KBM-7 (cell line): ENCODE measurements at regions not wholly inside any gene's neighbourhood (a gene's known extent, or its start where the extent isn't known, plus 50 kb on each side); places are given as distances from the start of the nearest gene placed in this dataset.
"Not testable (repeated sequence)": the region's sequence is repeated elsewhere in the genome, so short reads cannot be mapped to it uniquely, and the experiment has no call there.

ENCODE experiments used
- DNase-seq: peaks from one replicate; pipeline ENCODE4 v3.0.0-alpha.2; 2015
- in situ Hi-C: fragments of 300-500 bp; cut with MboI; formaldehyde crosslinking; loops from 2 replicates; pipeline ENCODE4 v1.14.3; 2020; ENCODE audit warnings: low sequenced_read_pairs, low pct_unique_long_range_greater_than_20kb, mixed read lengths

DNA sequence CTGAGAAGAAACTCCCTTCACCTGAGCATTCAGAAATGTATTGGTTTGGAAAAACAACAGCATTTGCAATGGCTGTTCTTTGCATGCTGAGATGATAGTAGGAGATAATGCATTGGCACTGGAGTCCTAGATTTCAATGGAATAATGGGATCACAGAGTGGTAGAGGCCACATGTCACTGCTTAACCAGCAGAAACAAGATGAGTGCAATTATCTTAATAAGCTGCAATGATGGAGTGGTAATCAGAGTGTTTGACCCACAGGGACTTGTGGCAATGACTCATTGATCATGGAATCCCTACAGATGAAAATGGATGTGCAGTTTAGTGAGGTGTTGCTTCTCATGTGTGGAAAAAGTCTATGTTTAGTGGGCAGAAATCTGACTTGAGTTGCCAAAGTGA lies 218.8 kb upstream of the ZEB2 start:
- DNase-seq, result no peak
- in situ Hi-C loops, result no loop called here

- no peak for DNase-seq
- in situ Hi-C loops, result no loop called here
These were observed 210.8 kb upstream of the ZEB2 start for GRCh38 chr2:144730711-144731110.

- DNase-seq, in situ Hi-C loops: not testable (repeated sequence)
These were observed 204.5 kb upstream of the ZEB2 start for GRCh38 chr2:144724460-144724859.

GRCh38 chr2:144718376-144718775 lies 198.5 kb upstream of the ZEB2 start:
- no peak for DNase-seq
- in situ Hi-C loops, result no loop called here

- no peak for DNase-seq
- in situ Hi-C loops, result no loop called here
These were observed 196.1 kb upstream of the ZEB2 start for GRCh38 chr2:144715992-144716391.

GRCh38 chr2:144713410-144713809 lies 193.5 kb upstream of the ZEB2 start:
- DNase-seq, result no peak
- in situ Hi-C loops, result no loop called here

DNA sequence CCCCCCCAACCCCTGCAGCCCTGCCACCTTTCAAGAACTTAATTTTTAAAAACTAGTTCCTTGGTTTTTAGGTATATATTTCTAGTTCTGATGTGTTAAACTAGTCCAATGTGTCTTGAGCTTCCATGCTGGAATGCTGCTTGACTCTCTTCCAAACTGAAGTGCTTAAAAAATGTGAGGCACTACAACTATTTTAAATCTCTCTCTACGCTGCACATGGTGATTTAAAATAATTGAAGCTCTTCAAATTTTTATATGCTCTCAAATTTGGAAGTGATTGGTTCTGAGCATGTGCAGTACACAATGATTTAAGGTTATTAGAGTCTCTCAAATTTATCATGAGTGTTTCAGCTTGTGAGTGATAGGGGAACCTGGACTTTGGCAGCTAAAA lies 192.6 kb upstream of the ZEB2 start:
- DNase-seq, result no peak
- in situ Hi-C loops, result no loop called here

DNA sequence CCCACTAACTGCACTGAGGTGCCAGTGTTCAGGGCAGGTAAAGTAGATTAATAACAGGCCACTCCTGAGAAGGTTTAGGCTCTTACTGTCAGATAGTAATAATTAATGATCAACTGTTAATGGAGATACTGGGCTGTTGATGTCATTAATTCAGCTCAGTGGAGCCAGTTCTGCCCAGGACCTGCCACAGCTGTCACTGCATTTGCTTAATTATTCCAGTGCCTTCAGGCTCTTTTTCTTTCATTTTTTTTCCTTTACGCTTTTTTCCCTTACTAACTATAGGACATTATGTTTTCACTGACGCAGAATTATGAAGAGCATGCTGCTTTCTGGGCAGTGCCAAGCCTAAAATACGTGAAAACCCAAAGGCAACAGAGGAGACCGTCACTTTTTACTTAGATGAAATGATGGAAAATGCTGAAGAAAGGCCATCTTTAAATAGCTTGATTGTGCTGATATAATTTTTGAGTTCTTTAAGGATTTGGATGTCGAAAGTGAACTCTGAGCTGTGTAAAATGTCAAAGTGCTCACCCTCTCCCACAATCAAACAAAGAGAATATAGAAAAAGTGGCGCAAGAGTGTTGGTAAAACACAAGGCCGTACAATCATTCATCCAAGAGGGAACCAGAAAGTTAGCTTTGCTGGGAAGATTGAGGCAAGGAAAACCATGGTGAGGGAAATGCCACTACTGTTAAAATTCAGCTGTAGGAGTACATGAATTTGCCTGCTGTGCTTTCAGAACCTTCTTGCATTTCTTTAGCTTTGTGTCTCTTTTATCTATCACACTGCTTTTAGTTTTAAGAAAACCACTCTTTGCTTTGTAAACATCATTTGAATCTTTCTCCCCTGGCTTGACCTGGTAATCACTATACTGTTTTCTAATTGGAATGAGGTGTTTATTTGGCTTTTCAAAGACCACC lies 192.0 kb upstream of the ZEB2 start:
- in situ Hi-C loops, result no loop called here
- no peak for DNase-seq

- in situ Hi-C loops, result no loop called here
- DNase-seq, result no peak
These were observed 191.2 kb upstream of the ZEB2 start for GRCh38 chr2:144711084-144711483.

- no peak for DNase-seq
- in situ Hi-C loops, result no loop called here
These were observed 188.7 kb upstream of the ZEB2 start for GRCh38 chr2:144708626-144709025.

- in situ Hi-C loops, result no loop called here
- no peak for DNase-seq
These were observed 187.9 kb upstream of the ZEB2 start for GRCh38 chr2:144707736-144708326.

GRCh38 chr2:144706647-144707046 lies 186.7 kb upstream of the ZEB2 start:
- in situ Hi-C loops, result no loop called here
- no peak for DNase-seq

DNA sequence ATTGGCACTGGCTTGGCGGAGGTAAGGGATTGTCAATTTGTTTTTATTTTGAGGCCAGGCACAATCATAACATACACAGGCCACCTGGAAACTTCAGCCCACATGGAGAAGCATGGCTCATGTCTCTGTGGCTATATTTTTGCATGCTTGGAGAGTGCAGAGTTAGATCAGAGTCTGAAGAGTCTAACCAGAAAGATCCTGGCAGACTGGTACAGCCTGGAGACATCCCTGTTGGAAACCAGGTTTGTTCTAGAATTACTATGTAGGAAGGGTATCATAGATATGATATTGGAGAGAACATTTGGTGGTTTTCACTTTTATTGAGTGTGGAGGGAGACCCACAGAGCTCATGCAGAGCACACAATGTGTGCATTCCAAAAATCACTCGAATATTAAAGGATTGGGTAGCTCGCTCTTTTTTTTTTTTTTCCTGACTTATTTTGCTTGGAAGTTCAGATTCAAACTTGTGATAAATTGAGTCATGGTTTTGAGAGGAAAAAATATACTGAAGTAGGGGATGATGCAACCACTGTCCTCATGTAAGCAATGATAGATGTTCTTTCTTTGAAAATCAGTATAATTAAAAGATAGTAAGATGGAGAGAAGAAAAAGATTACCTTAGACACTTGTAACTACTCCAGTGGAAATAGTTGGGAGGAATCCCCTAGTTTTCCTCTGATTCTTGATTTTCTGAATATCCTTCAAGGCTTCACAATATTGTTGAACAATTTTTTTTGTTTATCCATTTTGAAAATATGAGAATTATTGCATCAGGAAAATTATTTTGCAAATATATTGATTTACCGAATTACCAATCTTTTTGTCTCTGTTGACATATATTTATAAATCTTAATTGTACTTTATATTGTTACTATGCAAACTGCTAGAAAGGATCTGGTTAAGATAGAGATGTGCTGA lies 185.7 kb upstream of the ZEB2 start:
- DNase-seq, result no peak
- in situ Hi-C loops, result no loop called here

DNA sequence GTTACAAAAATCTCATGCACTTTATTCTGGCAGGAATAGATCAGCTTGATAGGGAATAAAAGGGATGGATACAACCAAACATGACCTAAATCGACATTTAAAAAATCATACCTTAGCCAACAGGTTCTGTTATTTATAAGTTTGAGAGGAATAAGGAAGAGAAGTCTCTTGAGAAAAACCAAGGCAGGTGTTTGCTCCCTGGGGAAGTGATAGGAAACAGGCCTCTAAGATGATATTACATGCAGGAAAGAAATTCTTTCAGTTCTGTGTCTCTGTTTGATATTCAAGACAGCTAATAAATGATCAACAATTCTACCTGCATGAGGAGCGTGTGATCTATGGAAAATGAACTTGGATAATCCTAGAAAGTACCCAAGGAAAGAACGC lies 184.8 kb upstream of the ZEB2 start:
- in situ Hi-C loops, result no loop called here
- DNase-seq, result no peak

DNA sequence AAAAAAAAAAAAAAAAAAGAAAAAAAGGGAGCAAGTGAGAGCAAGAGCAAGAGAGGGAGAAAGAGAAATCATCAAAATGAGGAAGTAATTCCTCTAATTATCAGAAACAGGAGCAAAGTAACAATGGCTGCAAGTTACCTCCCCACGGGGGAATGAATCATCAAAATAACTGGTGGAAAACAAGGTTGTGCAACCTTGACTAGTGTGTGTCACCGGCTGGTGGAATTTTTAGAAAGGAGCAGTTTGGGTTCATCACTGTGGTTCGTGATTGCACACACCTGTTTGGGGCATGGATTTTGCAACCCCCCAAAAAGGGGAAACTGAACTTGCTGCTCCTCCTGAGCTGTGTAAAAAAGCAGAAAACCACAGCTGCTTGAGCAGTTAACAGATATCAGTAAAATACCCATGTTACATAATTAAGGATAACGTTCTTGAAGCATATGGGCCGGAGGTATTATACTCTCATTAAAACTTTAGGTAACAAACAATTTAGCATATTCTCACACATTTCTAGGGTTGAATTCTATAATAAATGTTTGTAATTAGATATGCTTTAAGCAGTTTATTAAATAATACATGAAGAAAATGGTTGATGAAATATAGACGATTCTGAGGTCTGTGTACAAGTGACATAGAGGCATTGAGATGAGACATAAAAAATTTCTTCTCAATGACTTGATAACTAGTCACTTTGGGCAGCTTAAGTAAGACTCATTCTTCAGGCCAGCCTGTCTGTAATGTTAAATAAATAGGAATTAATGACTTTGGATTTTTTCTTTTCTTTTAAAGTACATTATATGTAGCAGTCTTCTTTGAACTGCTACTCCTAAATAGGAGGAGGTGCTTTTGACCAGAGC lies 184.2 kb upstream of the ZEB2 start:
- peak; percentile 99 for DNase-seq
- in situ Hi-C loops, result no loop called here

DNA sequence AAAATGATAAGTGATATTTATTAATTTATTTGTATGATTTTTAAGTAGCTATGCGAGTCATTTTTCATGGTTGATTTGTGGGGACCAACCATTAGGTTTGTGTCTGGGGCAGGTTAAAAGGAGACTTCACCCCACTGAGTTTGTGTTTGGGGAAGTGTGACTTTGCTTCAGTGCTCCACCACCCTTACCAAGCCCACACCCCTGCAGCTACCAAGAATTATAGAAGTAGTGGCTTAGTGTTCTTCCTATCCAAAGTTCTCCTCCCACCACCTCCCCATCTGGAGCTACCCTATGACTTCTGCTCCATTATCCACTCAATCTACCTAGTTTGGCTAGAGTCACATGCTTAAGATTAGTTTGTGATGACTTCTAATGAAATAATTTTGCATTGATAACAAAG lies 182.1 kb upstream of the ZEB2 start:
- DNase-seq, result peak; percentile 79
- in situ Hi-C loops, result no loop called here

- DNase-seq, result no peak
- in situ Hi-C loops, result no loop called here
These were observed 181.3 kb upstream of the ZEB2 start for GRCh38 chr2:144701259-144701658.

GRCh38 chr2:144698156-144698555 lies 178.2 kb upstream of the ZEB2 start:
- in situ Hi-C loops, result no loop called here
- no peak for DNase-seq

GRCh38 chr2:144695657-144696056 lies 175.7 kb upstream of the ZEB2 start:
- in situ Hi-C loops, result no loop called here
- no peak for DNase-seq
